Stomach (tissue), 8 donors: ENCODE measurements at regions not wholly inside any gene's neighbourhood (a gene's known extent, or its start where the extent isn't known, plus 50 kb on each side); places are given as distances from the start of the nearest gene placed in this dataset.

ENCODE experiments used
- DNase-seq, 2 donors: peaks; one replicate each; pipeline versions ENCODE4 v3.0.0 to v3.0.0-alpha.2; 2013 to 2019
- H3K27ac ChIP-seq, 5 donors: fragments of 200-600 bp in 4 of 5; sonication (generic) in 4 of 5; one replicate each; pipeline ENCODE4 v1.5.1; 2013 to 2019; ENCODE audit warnings: mild to moderate bottlenecking in 1 of 5, moderate library complexity in 1 of 5
- H3K27me3 ChIP-seq, 3 donors: fragments of 200-600 bp; sonication (generic); one replicate each; pipeline ENCODE4 v1.5.1; 2017 to 2019; ENCODE audit warnings: mixed run types in 1 of 3
- H3K36me3 ChIP-seq, 4 donors: fragments of 200-600 bp; sonication (generic); 1 replicate in 3 of 4; 2 replicates in 1 of 4; pipeline ENCODE4 v1.5.1; 2016 to 2019
- H3K4me1 ChIP-seq, 4 donors: fragments of 200-600 bp; sonication (generic); one replicate each; pipeline ENCODE4 v1.5.1; 2016 to 2019
- H3K4me3 ChIP-seq, 4 donors: fragments of 200-600 bp; sonication (generic) in 3 of 4; one replicate each; pipeline ENCODE4 v1.5.1; 2016 to 2019; ENCODE audit warnings: mild to moderate bottlenecking in 1 of 4
- H3K9me3 ChIP-seq, 4 donors: fragments of 200-600 bp; sonication (generic); one replicate each; pipeline ENCODE4 v1.5.1; 2016 to 2019
- EP300 ChIP-seq: sonication (generic); formaldehyde crosslinking; IDR thresholded peaks from one replicate; pipeline ENCODE4 v1.6.1; 2017; ENCODE audit warnings: antibody characterized with exemption
- POLR2A ChIP-seq, 4 donors: fragments of 450-650 bp; IDR thresholded peaks; one replicate each; pipeline ENCODE4 v1.6.1; 2016; ENCODE audit warnings: antibody characterized with exemption in 4 of 4, control low read depth in 2 of 4, mild to moderate bottlenecking in 1 of 4, moderate library complexity in 1 of 4
- POLR2AphosphoS5 ChIP-seq, 3 donors: sonication (generic); formaldehyde crosslinking; IDR thresholded peaks; one replicate each; pipeline ENCODE4 v1.6.1; 2016; ENCODE audit warnings: antibody characterized with exemption in 3 of 3
- WGBS, 5 donors: extraction: QIAGEN DNeasy Blood & Tissue Kit in 3 of 5; methylation state at CpG; one replicate each; pipeline versions ENCODE4 v1.1.5 to v1.1.7; 2013 to 2018; 5-methylcytosine and 5-hydroxymethylcytosine counted together
- intact Hi-C: fragments of 100-400 bp; cut with DNase I; formaldehyde crosslinking; loops from one replicate; pipeline ENCODE4 v1.15.1; 2023; ENCODE audit warnings: low total_unique reads
- TF ChIP-seq, protein P1 (sequence below), 7 experiments: fragments of 450-650 bp in 4 of 7; fragments of 200-600 bp in 3 of 7; sonication (generic) in 3 of 7; IDR thresholded peaks; one replicate each; pipeline ENCODE4 v1.5.1; 2016 to 2019; ENCODE audit warnings: antibody characterized with exemption in 7 of 7, control low read depth in 2 of 7, mild to moderate bottlenecking in 1 of 7
- donor health status: healthy with polysubstance abuse.
- donor health status: Bipolar disorder and iron deficiency.
- donor health status: healthy.

DNA sequence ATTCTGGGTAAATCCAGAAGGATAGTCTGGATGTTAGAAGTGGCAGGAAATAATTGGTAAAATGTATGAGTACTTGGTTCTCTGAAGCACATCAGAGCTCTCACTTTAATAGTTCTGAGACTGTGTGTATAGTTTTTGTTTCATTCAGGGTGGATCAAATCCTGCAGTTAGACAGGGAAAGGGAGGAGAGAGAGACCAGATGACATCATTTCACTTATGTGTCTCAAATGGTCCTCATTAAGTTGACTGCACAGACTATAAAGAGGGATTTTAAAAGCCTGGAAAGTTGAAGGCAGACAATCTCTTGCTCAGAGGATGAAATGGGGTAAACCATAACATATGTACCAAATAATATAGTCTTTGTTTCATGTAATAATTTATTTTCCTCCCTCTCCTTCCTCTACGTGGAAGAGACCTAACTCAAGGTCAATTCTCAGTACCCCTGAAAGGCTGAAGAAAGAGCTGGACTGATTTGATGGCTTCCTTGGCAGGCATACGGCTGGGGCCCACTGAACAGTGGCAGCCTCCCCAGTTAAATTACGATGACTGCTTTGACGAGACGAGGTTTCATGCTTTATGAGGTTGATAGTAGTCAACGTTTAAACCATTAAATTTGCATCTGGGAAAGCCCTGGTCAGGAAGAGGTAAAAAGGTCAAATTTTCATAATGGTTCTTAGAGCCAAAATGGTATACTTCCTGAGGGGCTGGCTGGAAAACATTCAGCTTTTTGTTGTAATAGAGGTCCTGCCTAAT, 395.1 kb upstream of the RPS23 start:
- H3K4me3 ChIP-seq: no peak overlapping the region
- H3K27ac ChIP-seq: no peak overlapping the region
- DNase-seq: no peak
- H3K36me3 ChIP-seq: no peaks in the 10 kb centered on the region
- WGBS, 5 donors: 66 to 80% (median 75%) methylated on average over 6 of the region's 6 CpGs
- H3K4me1 ChIP-seq: no peaks in the 10 kb centered on the region
- TF ChIP-seq POLR2AphosphoS5 (IDR thresholded peaks at IDR 0.05) (no peak), POLR2A (IDR thresholded peaks at IDR 0.05) (no peak), EP300 (no peak)
- TF ChIP-seq, protein P1, sequence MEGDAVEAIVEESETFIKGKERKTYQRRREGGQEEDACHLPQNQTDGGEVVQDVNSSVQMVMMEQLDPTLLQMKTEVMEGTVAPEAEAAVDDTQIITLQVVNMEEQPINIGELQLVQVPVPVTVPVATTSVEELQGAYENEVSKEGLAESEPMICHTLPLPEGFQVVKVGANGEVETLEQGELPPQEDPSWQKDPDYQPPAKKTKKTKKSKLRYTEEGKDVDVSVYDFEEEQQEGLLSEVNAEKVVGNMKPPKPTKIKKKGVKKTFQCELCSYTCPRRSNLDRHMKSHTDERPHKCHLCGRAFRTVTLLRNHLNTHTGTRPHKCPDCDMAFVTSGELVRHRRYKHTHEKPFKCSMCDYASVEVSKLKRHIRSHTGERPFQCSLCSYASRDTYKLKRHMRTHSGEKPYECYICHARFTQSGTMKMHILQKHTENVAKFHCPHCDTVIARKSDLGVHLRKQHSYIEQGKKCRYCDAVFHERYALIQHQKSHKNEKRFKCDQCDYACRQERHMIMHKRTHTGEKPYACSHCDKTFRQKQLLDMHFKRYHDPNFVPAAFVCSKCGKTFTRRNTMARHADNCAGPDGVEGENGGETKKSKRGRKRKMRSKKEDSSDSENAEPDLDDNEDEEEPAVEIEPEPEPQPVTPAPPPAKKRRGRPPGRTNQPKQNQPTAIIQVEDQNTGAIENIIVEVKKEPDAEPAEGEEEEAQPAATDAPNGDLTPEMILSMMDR (IDR thresholded peaks at IDR 0.05): no peak
- H3K9me3 ChIP-seq: no peaks in the 10 kb centered on the region
- intact Hi-C loops: no loop called here
- H3K27me3 ChIP-seq: no peaks in the 10 kb centered on the region

DNA sequence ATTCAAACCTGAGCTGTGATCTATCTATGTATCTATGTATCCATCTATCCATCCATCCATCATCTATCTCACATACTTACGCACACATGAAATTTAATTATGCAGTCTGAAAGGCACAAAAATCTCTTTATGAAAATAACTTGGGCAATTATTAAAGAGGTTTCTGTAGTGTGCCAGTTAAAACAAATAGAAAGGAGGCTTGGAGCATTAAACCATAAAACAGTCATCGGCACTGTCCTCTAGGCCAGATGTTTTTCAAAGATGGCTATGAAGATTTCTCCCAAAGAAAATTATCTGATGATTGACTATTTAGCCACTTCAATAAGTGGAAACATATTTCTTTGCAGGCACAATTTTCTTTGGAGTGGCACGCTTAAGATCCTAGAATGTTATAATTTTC, 392.5 kb upstream of the RPS23 start:
- WGBS, 5 donors: 78 to 96% (median 95%) methylated on average over 3 of the region's 3 CpGs
- Histone ChIP-seq H3K27me3 (no peaks in the 10 kb centered on the region), H3K4me1 (no peaks in the 10 kb centered on the region), H3K9me3 (no peaks in the 10 kb centered on the region), H3K27ac (no peak overlapping the region), H3K4me3 (no peak overlapping the region), H3K36me3 (no peaks in the 10 kb centered on the region)
- intact Hi-C loops: no loop called here
- no peak for DNase-seq
- TF ChIP-seq POLR2A (IDR thresholded peaks at IDR 0.05): no peak
- TF ChIP-seq, protein P1 (IDR thresholded peaks at IDR 0.05): no peak
- TF ChIP-seq EP300: no peak
- no peak for TF ChIP-seq POLR2AphosphoS5 (IDR thresholded peaks at IDR 0.05)

DNA sequence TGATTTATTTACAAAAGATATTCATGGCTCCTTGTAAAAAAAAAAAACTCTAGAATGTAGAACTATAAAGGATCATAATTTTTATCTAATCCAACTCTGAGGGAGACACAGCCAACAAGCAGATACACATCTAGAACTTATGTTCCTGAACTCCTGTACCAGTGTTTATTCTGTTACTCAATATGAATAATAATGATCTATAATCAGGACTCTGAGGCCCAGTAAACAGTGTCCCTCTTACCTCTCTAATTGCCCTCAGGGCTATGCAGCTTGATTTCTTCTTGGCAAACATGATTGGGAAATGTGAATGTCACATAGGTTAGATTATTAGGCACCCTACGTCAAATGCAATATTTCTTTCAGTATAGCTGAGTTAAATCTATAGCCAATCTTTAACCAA, 391.6 kb upstream of the RPS23 start:
- no peak for TF ChIP-seq POLR2AphosphoS5 (IDR thresholded peaks at IDR 0.05)
- no peak for TF ChIP-seq POLR2A (IDR thresholded peaks at IDR 0.05)
- TF ChIP-seq, protein P1 (IDR thresholded peaks at IDR 0.05): no peak
- TF ChIP-seq EP300: no peak
- 42 to 86% (median 58%) methylated on average over 1 of the region's 1 CpG for WGBS, 5 donors

DNA sequence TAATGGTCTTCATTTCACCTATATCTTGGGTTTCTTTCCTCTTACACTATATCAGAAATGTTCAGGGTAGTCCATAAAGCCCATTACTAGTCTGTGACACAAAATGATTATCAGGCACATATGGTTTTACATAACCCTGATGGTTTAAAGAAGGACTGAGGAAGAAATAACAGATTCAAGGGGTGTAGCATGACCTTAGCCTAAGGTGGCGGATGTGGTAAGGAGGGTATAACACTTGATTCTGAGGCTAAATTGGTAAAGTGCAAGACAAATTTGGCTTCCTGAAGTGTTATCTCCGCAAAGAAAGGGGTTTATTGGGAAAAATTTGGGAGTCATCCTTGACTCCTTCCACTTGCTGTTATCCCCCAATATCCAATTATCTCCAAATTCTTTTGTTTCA, 388.2 kb upstream of the RPS23 start:
- H3K4me1 ChIP-seq: no peaks in the 10 kb centered on the region
- no peak overlapping the region for H3K27ac ChIP-seq
- H3K4me3 ChIP-seq: no peak overlapping the region
- TF ChIP-seq, protein P1 (IDR thresholded peaks at IDR 0.05): no peak
- TF ChIP-seq POLR2AphosphoS5 (IDR thresholded peaks at IDR 0.05): no peak
- TF ChIP-seq EP300: no peak
- no peak for TF ChIP-seq POLR2A (IDR thresholded peaks at IDR 0.05)
- H3K27me3 ChIP-seq: no peaks in the 10 kb centered on the region
- intact Hi-C loops: no loop called here
- WGBS, 5 donors: 88 to 100% (median 97%) methylated on average over 2 of the region's 2 CpGs
- H3K36me3 ChIP-seq: no peaks in the 10 kb centered on the region
- no peak for DNase-seq
- no peaks in the 10 kb centered on the region for H3K9me3 ChIP-seq

More for the DNA sequence above, 391.6 kb upstream of the RPS23 start:
- Histone ChIP-seq H3K36me3 (no peaks in the 10 kb centered on the region), H3K9me3 (no peaks in the 10 kb centered on the region), H3K27ac (no peak overlapping the region), H3K4me1 (no peaks in the 10 kb centered on the region), H3K4me3 (no peak overlapping the region), H3K27me3 (no peaks in the 10 kb centered on the region)
- intact Hi-C loops: no loop called here
- DNase-seq: no peak
